Loucy (cell line): ENCODE measurements at regions not wholly inside any gene's neighbourhood (a gene's known extent, or its start where the extent isn't known, plus 50 kb on each side); places are given as distances from the start of the nearest gene placed in this dataset.

ENCODE experiments used
- H2AFZ ChIP-seq: fragments of 200-600 bp; sonication (generic); 2 replicates; pipeline ENCODE4 v1.6.0; 2016; ENCODE audit warnings: antibody characterized with exemption, mild to moderate bottlenecking, low read length, moderate library complexity
- H3F3A ChIP-seq: fragments of 200-600 bp; 2 replicates; pipeline ENCODE4 v1.6.0; 2016; ENCODE audit warnings: antibody characterized with exemption, low read depth, mild to moderate bottlenecking
- H3K27me3 ChIP-seq: fragments of 200-600 bp; sonication (generic); 2 replicates; pipeline ENCODE4 v1.6.1; 2014; ENCODE audit warnings: low read length, mild to moderate bottlenecking; ENCODE audit not compliant: insufficient read depth, poor library complexity, severe bottlenecking
- H3K36me3 ChIP-seq: fragments of 200-600 bp; sonication (generic); 2 replicates; pipeline ENCODE4 v1.6.1; 2016; ENCODE audit warnings: low read length; ENCODE audit not compliant: insufficient read depth
- H3K4me1 ChIP-seq: fragments of 200-600 bp; sonication (generic); 2 replicates; pipeline ENCODE4 v1.5.1; 2014; ENCODE audit warnings: low read length, mild to moderate bottlenecking; ENCODE audit not compliant: insufficient read depth, poor library complexity, severe bottlenecking
- H3K4me2 ChIP-seq: fragments of 200-600 bp; sonication (generic); 2 replicates; pipeline ENCODE4 v1.6.0; 2014; ENCODE audit warnings: antibody characterized with exemption, low read length, low read depth, mild to moderate bottlenecking; ENCODE audit not compliant: poor library complexity, severe bottlenecking
- H3K4me3 ChIP-seq: fragments of 200-600 bp; sonication (generic); 2 replicates; pipeline ENCODE4 v1.5.1; 2014; ENCODE audit warnings: low read length, mild to moderate bottlenecking, mixed read lengths; ENCODE audit not compliant: poor library complexity, severe bottlenecking
- H3K79me2 ChIP-seq: fragments of 200-600 bp; sonication (generic); 2 replicates; pipeline ENCODE4 v1.6.1; 2014; ENCODE audit warnings: low read length; ENCODE audit not compliant: insufficient read depth
- H3K9ac ChIP-seq: fragments of 200-600 bp; sonication (generic); 2 replicates; pipeline ENCODE4 v1.6.0; 2014; ENCODE audit warnings: mild to moderate bottlenecking, low read depth, low read length, moderate library complexity; ENCODE audit not compliant: poor library complexity, severe bottlenecking
- H3K9me2 ChIP-seq: fragments of 200-600 bp; sonication (generic); replicated peaks from 2 replicates; pipeline ENCODE4 v1.6.1; 2016; ENCODE audit warnings: low read depth, low read length, mixed read lengths
- H3K9me3 ChIP-seq: fragments of 200-600 bp; sonication (generic); 2 replicates; pipeline ENCODE4 v1.6.1; 2014; ENCODE audit warnings: mild to moderate bottlenecking, antibody characterized with exemption, low read length, low read depth; ENCODE audit not compliant: insufficient read depth
- H4K20me1 ChIP-seq: fragments of 200-600 bp; sonication (generic); 2 replicates; pipeline ENCODE4 v1.6.0; 2014; ENCODE audit warnings: antibody characterized with exemption, low read length, mild to moderate bottlenecking; ENCODE audit not compliant: insufficient read depth, poor library complexity, severe bottlenecking
- EZH2phosphoT487 ChIP-seq: fragments of 200-600 bp; IDR thresholded peaks from 2 replicates; pipeline ENCODE4 v1.6.1; 2018; ENCODE audit warnings: antibody characterized with exemption, mild to moderate bottlenecking, moderate library complexity, borderline replicate concordance
- TF ChIP-seq, protein P1 (sequence below): fragments of 200-600 bp; sonication (generic); conservative IDR thresholded peaks from 2 replicates; pipeline ENCODE4 v1.5.1; 2014; ENCODE audit warnings: mild to moderate bottlenecking, antibody characterized with exemption, low read length

DNA sequence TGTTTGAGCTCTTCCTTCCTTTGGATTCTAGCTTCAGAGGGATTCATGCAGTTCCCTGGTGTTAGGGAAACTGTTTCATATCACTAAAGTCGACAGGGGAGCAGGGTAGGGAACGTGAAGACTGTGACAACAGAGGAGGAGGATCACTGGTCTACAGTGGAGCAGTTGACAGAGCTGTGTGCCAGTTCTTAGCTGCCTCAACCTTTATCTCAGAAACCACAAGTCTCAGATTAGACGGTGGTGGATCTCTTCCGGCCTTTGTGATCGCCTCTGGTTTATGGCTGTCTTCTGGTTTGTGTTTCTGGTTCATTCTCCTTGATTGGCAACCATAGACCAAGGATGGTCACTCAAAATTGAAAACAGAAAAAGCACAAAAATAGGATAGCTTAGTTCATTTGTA is 538.9 kb upstream of the API5 start:
- no peaks in the 10 kb centered on the region for H4K20me1 ChIP-seq
- H3K9me3 ChIP-seq: no peaks in the 10 kb centered on the region
- no peaks in the 10 kb centered on the region for H3F3A ChIP-seq
- no peak overlapping the region for H2AFZ ChIP-seq
- H3K9me2 ChIP-seq: no peaks in the 10 kb centered on the region
- H3K27me3 ChIP-seq: no peaks in the 10 kb centered on the region
- H3K4me2 ChIP-seq: no peak overlapping the region
- no peak for TF ChIP-seq EZH2phosphoT487
- H3K36me3 ChIP-seq: no peaks in the 10 kb centered on the region
- no peaks in the 10 kb centered on the region for H3K79me2 ChIP-seq
- H3K4me3 ChIP-seq: no peak overlapping the region
- H3K4me1 ChIP-seq: no peaks in the 10 kb centered on the region
- no peak overlapping the region for H3K9ac ChIP-seq

DNA sequence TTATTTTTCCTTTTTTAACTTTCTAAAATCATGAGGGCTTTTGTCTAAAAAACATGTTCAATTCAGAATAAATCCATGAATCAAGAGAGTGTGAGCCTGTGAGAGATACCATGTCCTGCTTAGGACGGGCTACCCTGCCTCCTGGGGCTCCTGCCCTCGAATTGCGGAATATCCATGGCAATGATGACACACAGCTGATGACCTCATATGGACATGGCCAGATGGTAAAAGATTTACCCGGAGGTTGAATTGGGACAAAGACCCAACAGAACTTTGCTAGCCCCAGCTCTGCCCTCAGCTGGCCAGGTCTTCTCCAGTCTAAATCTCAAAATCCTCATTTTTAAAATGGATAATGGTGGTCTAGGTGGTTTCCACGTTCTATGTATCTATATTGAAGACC is 538.1 kb upstream of the API5 start:
- Histone ChIP-seq H4K20me1 (no peaks in the 10 kb centered on the region), H2AFZ (no peak overlapping the region), H3F3A (no peaks in the 10 kb centered on the region), H3K9me2 (no peaks in the 10 kb centered on the region), H3K9me3 (no peaks in the 10 kb centered on the region), H3K4me1 (no peaks in the 10 kb centered on the region), H3K36me3 (no peaks in the 10 kb centered on the region), H3K4me3 (no peak overlapping the region), H3K27me3 (no peaks in the 10 kb centered on the region), H3K79me2 (no peaks in the 10 kb centered on the region), H3K4me2 (no peak overlapping the region), H3K9ac (no peak overlapping the region)
- TF ChIP-seq, protein P1, sequence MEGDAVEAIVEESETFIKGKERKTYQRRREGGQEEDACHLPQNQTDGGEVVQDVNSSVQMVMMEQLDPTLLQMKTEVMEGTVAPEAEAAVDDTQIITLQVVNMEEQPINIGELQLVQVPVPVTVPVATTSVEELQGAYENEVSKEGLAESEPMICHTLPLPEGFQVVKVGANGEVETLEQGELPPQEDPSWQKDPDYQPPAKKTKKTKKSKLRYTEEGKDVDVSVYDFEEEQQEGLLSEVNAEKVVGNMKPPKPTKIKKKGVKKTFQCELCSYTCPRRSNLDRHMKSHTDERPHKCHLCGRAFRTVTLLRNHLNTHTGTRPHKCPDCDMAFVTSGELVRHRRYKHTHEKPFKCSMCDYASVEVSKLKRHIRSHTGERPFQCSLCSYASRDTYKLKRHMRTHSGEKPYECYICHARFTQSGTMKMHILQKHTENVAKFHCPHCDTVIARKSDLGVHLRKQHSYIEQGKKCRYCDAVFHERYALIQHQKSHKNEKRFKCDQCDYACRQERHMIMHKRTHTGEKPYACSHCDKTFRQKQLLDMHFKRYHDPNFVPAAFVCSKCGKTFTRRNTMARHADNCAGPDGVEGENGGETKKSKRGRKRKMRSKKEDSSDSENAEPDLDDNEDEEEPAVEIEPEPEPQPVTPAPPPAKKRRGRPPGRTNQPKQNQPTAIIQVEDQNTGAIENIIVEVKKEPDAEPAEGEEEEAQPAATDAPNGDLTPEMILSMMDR: no peak
- no peak for TF ChIP-seq EZH2phosphoT487

DNA sequence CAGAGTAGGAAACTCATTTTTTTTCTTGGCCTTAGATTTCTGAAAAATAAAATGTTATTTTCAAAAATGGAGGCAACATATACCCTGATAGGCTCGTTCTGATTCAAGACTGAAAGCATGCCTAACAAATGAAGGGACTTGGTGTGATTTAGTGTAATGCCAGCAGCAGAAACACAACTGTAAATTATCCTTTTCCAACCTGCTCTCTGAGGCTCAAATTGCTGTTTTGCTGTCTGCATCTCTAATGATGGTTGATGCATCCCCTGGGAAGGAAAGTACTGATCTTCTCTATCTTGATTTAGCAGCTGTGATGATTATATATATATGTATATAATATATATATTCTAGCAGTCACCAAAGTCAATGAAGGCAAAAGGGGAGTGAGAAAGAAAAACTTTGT is 537.2 kb upstream of the API5 start:
- TF ChIP-seq, protein P1: no peak
- no peak for TF ChIP-seq EZH2phosphoT487
- Histone ChIP-seq H3K79me2 (no peaks in the 10 kb centered on the region), H2AFZ (no peak overlapping the region), H3K9me3 (no peaks in the 10 kb centered on the region), H3K9ac (no peak overlapping the region), H3K4me3 (no peak overlapping the region), H3K36me3 (no peaks in the 10 kb centered on the region), H3K4me2 (no peak overlapping the region), H3K4me1 (no peaks in the 10 kb centered on the region), H3F3A (no peaks in the 10 kb centered on the region), H3K27me3 (no peaks in the 10 kb centered on the region), H3K9me2 (no peaks in the 10 kb centered on the region), H4K20me1 (no peaks in the 10 kb centered on the region)

DNA sequence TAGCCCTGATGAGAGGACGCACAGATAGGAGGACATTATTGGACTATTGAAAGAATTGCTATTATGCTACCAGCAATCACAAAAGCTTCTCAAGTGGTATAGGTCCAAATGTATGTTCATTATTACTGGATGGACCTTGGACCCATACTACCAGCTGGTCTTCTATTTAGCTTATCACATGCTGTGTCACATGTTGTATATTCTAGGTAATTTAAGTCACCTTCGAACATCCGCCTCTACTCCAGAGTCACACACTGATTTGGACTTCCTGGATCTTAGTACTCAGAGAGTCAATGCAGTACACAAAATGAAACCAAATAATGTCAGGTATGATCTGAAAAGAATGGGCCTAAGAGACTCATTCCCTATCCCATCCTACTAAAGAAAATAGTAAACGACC is 534.0 kb upstream of the API5 start:
- Histone ChIP-seq H3K4me3 (no peak overlapping the region), H3K36me3 (no peaks in the 10 kb centered on the region), H3K9me3 (no peaks in the 10 kb centered on the region), H3K4me1 (no peaks in the 10 kb centered on the region), H3F3A (no peaks in the 10 kb centered on the region), H3K79me2 (no peaks in the 10 kb centered on the region), H2AFZ (no peak overlapping the region), H4K20me1 (no peaks in the 10 kb centered on the region), H3K9ac (no peak overlapping the region), H3K9me2 (no peaks in the 10 kb centered on the region), H3K27me3 (no peaks in the 10 kb centered on the region), H3K4me2 (no peak overlapping the region)
- TF ChIP-seq, protein P1: no peak
- no peak for TF ChIP-seq EZH2phosphoT487
